Ovary (tissue), 7 donors: ENCODE measurements at regions not wholly inside any gene's neighbourhood (a gene's known extent, or its start where the extent isn't known, plus 50 kb on each side); places are given as distances from the start of the nearest gene placed in this dataset.

Experiments
- DNase-seq, 5 donors: peaks; one replicate each; pipeline ENCODE4 v3.0.0-alpha.2; 2019 to 2020
- H3K27ac ChIP-seq, 2 donors: fragments of 200-600 bp; one replicate each; pipeline versions ENCODE4 v1.5.1 to v1.8.0; 2019 to 2022
- H3K27me3 ChIP-seq: fragments of 200-600 bp; one replicate; pipeline ENCODE4 v1.8.0; 2022
- H3K36me3 ChIP-seq: fragments of 200-600 bp; sonication (generic); one replicate; pipeline ENCODE4 v1.5.1; 2019
- H3K4me1 ChIP-seq: one replicate; pipeline ENCODE4 v1.8.1; 2013; ENCODE audit warnings: mild to moderate bottlenecking, moderate library complexity; ENCODE audit not compliant: insufficient read depth
- H3K4me3 ChIP-seq: fragments of 200-600 bp; sonication (generic); one replicate; pipeline ENCODE4 v1.5.1; 2017
- H3K9me3 ChIP-seq, 2 donors: fragments of 200-600 bp in 1 of 2; sonication (generic) in 1 of 2; one replicate each; pipeline versions ENCODE4 v1.5.1 to v1.8.1; 2013 to 2019; ENCODE audit warnings: mild to moderate bottlenecking in 1 of 2, moderate library complexity in 1 of 2
- CTCF ChIP-seq, 3 donors: fragments of 450-650 bp in 2 of 3; fragments of 200-600 bp in 1 of 3; IDR thresholded peaks; one replicate each; pipeline versions ENCODE4 v1.5.1 to v1.8.0; 2016 to 2022; ENCODE audit warnings: antibody characterized with exemption in 3 of 3, mild to moderate bottlenecking in 1 of 3
- EP300 ChIP-seq: sonication (generic); formaldehyde crosslinking; IDR thresholded peaks from one replicate; pipeline ENCODE4 v1.6.1; 2017; ENCODE audit warnings: antibody characterized with exemption
- POLR2A ChIP-seq: fragments of 450-650 bp; IDR thresholded peaks from one replicate; pipeline ENCODE4 v1.6.1; 2017; ENCODE audit warnings: antibody characterized with exemption, mild to moderate bottlenecking, moderate library complexity
- WGBS, 3 donors: extraction: QIAGEN DNeasy Blood & Tissue Kit in 1 of 3; methylation state at CpG; one replicate each; pipeline versions ENCODE4 v1.1.5 to v1.1.7; 2013 to 2017; 5-methylcytosine and 5-hydroxymethylcytosine counted together
- intact Hi-C, 4 donors: fragments of 100-400 bp; cut with DNase I; formaldehyde crosslinking; loops; one replicate each; pipeline versions ENCODE4 v1.11.0 to v1.15.1; 2022 to 2023
- donor health status: DM: no; HTN: no; CAD: no; lungs with moderate emphysema.
- donor health status: DM: no; HTN: no; CAD: no.
- donor health status: Bipolar disorder and iron deficiency.
- donor health status: DM: no; HTN: no; CAD: no.
- donor health status: DM: yes; HTN: yes; CAD: no.

GRCh38 chr4:161222889-161223288 is 940.9 kb downstream of the FSTL5 start:
- H3K27ac ChIP-seq = no peak overlapping the region
- WGBS, 3 donors = 30 to 53% (median 36%) methylated on average over 2 of the region's 2 CpGs

GRCh38 chr4:161208564-161208963 is 955.2 kb downstream of the FSTL5 start:
- Histone ChIP-seq H3K27ac (no peak overlapping the region), H3K4me1 (no peaks in the 10 kb centered on the region), H3K4me3 (no peak overlapping the region), H3K27me3 (no peaks in the 10 kb centered on the region), H3K9me3 (no peaks in the 10 kb centered on the region), H3K36me3 (no peaks in the 10 kb centered on the region)
- TF ChIP-seq CTCF (IDR thresholded peaks at IDR 0.05) (no peak), POLR2A (no peak), EP300 (no peak)
- DNase-seq = no peak
- 22 to 42% (median 27%) methylated on average over 1 of the region's 1 CpG for WGBS, 3 donors
- intact Hi-C loops = no loop called here

More at GRCh38 chr4:161222889-161223288, 940.9 kb downstream of the FSTL5 start:
- DNase-seq = no peak
- H3K4me1 ChIP-seq = no peaks in the 10 kb centered on the region
- H3K36me3 ChIP-seq = no peaks in the 10 kb centered on the region
- intact Hi-C loops = no loop called here
- H3K27me3 ChIP-seq = no peaks in the 10 kb centered on the region
- TF ChIP-seq POLR2A = no peak
- no peak for TF ChIP-seq EP300
- no peak for TF ChIP-seq CTCF (IDR thresholded peaks at IDR 0.05)
- no peak overlapping the region for H3K4me3 ChIP-seq
- H3K9me3 ChIP-seq = no peaks in the 10 kb centered on the region

DNA sequence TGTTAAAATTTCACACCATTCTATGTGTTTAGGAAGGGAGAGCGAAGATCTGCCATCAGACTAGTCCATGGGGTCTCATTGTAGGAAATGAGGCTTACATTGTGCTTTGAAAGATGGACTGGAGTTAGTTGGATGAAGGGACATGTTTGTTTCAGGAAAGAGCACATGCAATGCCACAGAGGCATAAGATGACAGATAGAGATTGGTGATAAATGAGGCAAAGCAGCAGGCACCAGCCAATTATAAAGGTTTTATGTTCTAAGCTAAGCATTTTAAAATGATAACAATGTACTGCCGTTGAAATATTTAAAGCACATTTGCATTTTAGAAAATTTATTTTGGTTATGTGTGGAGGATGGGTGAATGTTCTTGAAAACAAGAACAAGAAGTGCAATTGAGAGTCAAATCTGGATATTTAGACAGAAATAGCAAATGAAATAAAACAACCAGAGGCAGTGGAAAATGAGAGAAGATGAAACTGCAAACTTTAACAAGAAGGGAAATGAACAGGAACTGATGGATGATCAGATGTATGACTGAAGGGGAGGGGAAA is 957.2 kb downstream of the FSTL5 start:
- TF ChIP-seq CTCF (IDR thresholded peaks at IDR 0.05) (no peak), POLR2A (no peak), EP300 (no peak)
- Histone ChIP-seq H3K9me3 (no peaks in the 10 kb centered on the region), H3K27me3 (no peaks in the 10 kb centered on the region), H3K27ac (no peak overlapping the region), H3K36me3 (no peaks in the 10 kb centered on the region), H3K4me1 (no peaks in the 10 kb centered on the region), H3K4me3 (no peak overlapping the region)
- intact Hi-C loops = no loop called here
- no peak for DNase-seq
- 43 to 59% (median 47%) methylated on average over 2 of the region's 2 CpGs for WGBS, 3 donors

GRCh38 chr4:161203865-161204264 is 959.9 kb downstream of the FSTL5 start:
- no peak overlapping the region for H3K4me3 ChIP-seq
- intact Hi-C loops = no loop called here
- no peak overlapping the region for H3K27ac ChIP-seq
- DNase-seq = no peak
- H3K27me3 ChIP-seq = no peaks in the 10 kb centered on the region
- no peaks in the 10 kb centered on the region for H3K36me3 ChIP-seq
- H3K4me1 ChIP-seq = no peaks in the 10 kb centered on the region
- no peaks in the 10 kb centered on the region for H3K9me3 ChIP-seq
- TF ChIP-seq CTCF (IDR thresholded peaks at IDR 0.05) = no peak
- no peak for TF ChIP-seq EP300
- TF ChIP-seq POLR2A = no peak
- WGBS, 3 donors = 81 to 84% (median 81%) methylated on average over 3 of the region's 3 CpGs
